HCT116 (cell line): ENCODE measurements at regions not wholly inside any gene's neighbourhood (a gene's known extent, or its start where the extent isn't known, plus 50 kb on each side); places are given as distances from the start of the nearest gene placed in this dataset.

ENCODE experiments used
- ATF3 ChIP-seq: IDR thresholded peaks from 2 replicates; pipeline ENCODE4 v1.6.1; 2012
- EZH2 ChIP-seq: fragments of 200-600 bp; sonication (generic); IDR thresholded peaks from 2 replicates; pipeline ENCODE4 v1.6.1; 2017; ENCODE audit warnings: antibody characterized with exemption, mixed run types
- JUND ChIP-seq: IDR thresholded peaks from 2 replicates; pipeline ENCODE4 v1.6.1; 2012
- MAX ChIP-seq: IDR thresholded peaks from 2 replicates; pipeline ENCODE4 v1.6.1; 2012
- POLR2A ChIP-seq: IDR thresholded peaks from 2 replicates; pipeline ENCODE4 v1.7.0; 2011; ENCODE audit warnings: borderline replicate concordance; ENCODE audit not compliant: insufficient read depth, insufficient read length; ENCODE audit errors: extremely low read depth
- POLR2AphosphoS5 ChIP-seq: IDR thresholded peaks from 2 replicates; pipeline ENCODE4 v1.6.1; 2011; ENCODE audit warnings: mild to moderate bottlenecking, low read depth, low read length, moderate library complexity
- YY1 ChIP-seq: IDR thresholded peaks from 2 replicates; pipeline ENCODE4 v1.6.1; 2011; ENCODE audit warnings: low read length, low read depth, moderate library complexity, mild to moderate bottlenecking; ENCODE audit not compliant: insufficient replicate concordance; ENCODE audit errors: extremely low read depth
- TF ChIP-seq, protein P1 (sequence below), 3 experiments: fragments of 200-600 bp in 1 of 3; sonication (generic) in 1 of 3; IDR thresholded peaks in 2 of 3; conservative IDR thresholded peaks in 1 of 3; 2 replicates each; pipeline ENCODE4 v1.5.1; 2012 to 2017; ENCODE audit warnings: low read depth in 2 of 3, low read length in 2 of 3, antibody characterized with exemption in 1 of 3, borderline replicate concordance in 1 of 3, control low read depth in 1 of 3, mild to moderate bottlenecking in 1 of 3, mixed read lengths in 1 of 3, mixed run types in 1 of 3, moderate library complexity in 1 of 3; ENCODE audit not compliant: insufficient read depth in 1 of 3

- TF ChIP-seq POLR2AphosphoS5 = no peak
- TF ChIP-seq, protein P1, sequence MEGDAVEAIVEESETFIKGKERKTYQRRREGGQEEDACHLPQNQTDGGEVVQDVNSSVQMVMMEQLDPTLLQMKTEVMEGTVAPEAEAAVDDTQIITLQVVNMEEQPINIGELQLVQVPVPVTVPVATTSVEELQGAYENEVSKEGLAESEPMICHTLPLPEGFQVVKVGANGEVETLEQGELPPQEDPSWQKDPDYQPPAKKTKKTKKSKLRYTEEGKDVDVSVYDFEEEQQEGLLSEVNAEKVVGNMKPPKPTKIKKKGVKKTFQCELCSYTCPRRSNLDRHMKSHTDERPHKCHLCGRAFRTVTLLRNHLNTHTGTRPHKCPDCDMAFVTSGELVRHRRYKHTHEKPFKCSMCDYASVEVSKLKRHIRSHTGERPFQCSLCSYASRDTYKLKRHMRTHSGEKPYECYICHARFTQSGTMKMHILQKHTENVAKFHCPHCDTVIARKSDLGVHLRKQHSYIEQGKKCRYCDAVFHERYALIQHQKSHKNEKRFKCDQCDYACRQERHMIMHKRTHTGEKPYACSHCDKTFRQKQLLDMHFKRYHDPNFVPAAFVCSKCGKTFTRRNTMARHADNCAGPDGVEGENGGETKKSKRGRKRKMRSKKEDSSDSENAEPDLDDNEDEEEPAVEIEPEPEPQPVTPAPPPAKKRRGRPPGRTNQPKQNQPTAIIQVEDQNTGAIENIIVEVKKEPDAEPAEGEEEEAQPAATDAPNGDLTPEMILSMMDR (IDR thresholded peaks at IDR 0.05 in 2 of 3, conservative IDR thresholded peaks at IDR 0.05 in 1 of 3; ENCODE audit: borderline replicate concordance in 1 of 3, insufficient read depth in 1 of 3, low read depth in 2 of 3, low read length in 2 of 3) = no peak
- TF ChIP-seq MAX = no peak
- TF ChIP-seq POLR2A = no peak
- no peak for TF ChIP-seq YY1
- TF ChIP-seq JUND = no peak
- no peak for TF ChIP-seq ATF3
- TF ChIP-seq EZH2 = no peak
Observed at GRCh38 chr13:74272826-74273225, 138.6 kb upstream of the KLF12 start.
